ENCODE measurements at regions not wholly inside any gene's neighbourhood (a gene's known extent, or its start where the extent isn't known, plus 50 kb on each side); places are given as distances from the start of the nearest gene placed in this dataset.

DNA sequence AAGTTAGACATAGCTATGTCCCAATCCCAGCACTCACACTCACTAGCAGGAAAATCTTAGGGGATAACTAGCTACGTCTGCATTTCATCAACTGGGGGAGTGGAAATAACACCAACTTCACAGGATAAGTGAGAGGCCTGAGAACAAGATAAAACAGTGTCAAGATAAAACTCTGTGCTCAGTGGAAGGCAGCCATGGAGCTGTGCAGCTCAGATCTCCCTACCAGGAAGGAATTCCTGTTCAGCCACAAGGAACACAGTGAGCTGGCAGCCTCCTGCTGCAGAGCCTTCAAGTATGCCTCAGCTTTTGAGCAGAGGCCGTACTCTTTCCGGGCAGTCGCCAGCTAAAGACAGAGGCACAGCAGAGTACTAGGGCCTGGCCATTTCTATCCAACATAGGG lies 115.8 kb upstream of the TOPAZ1 start:
- TF ChIP-seq, protein P1, sequence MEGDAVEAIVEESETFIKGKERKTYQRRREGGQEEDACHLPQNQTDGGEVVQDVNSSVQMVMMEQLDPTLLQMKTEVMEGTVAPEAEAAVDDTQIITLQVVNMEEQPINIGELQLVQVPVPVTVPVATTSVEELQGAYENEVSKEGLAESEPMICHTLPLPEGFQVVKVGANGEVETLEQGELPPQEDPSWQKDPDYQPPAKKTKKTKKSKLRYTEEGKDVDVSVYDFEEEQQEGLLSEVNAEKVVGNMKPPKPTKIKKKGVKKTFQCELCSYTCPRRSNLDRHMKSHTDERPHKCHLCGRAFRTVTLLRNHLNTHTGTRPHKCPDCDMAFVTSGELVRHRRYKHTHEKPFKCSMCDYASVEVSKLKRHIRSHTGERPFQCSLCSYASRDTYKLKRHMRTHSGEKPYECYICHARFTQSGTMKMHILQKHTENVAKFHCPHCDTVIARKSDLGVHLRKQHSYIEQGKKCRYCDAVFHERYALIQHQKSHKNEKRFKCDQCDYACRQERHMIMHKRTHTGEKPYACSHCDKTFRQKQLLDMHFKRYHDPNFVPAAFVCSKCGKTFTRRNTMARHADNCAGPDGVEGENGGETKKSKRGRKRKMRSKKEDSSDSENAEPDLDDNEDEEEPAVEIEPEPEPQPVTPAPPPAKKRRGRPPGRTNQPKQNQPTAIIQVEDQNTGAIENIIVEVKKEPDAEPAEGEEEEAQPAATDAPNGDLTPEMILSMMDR (IDR thresholded peaks at IDR 0.05; ENCODE audit: poor library complexity, severe bottlenecking) = no peak
- TF ChIP-seq POLR2AphosphoS5 (IDR thresholded peaks at IDR 0.05) (no peak), TAF1 (IDR thresholded peaks at IDR 0.05; ENCODE audit: low read depth) (no peak), EZH2 (IDR thresholded peaks at IDR 0.05; ENCODE audit: borderline replicate concordance, insufficient read depth, low read length, poor library complexity, severe bottlenecking) (no peak)

All from neural cell (in vitro differentiated cells).